D721Med (cell line): ENCODE measurements at regions not wholly inside any gene's neighbourhood (a gene's known extent, or its start where the extent isn't known, plus 50 kb on each side); places are given as distances from the start of the nearest gene placed in this dataset.

ENCODE experiments used
- DNase-seq: peaks from one replicate; pipeline ENCODE4 v3.0.0; 2011; ENCODE audit warnings: low spot score; ENCODE audit not compliant: insufficient read length
- FAIRE-seq: peaks from 2 replicates; lab custom pipeline; 2011; peaks lifted over from hg19 to GRCh38; lab: Jason Lieb, UNC
- CTCF ChIP-seq: IDR thresholded peaks from 2 replicates; pipeline ENCODE4 v1.5.1; 2012; ENCODE audit warnings: mild to moderate bottlenecking, control low read depth; ENCODE audit not compliant: insufficient read depth; ENCODE audit errors: missing control alignments

GRCh38 chr7:8973601-8974000 is 540.2 kb downstream of the NXPH1 start:
- no peak for DNase-seq
- TF ChIP-seq CTCF: no peak
- FAIRE-seq: no peak

GRCh38 chr7:8975681-8976080 is 542.3 kb downstream of the NXPH1 start:
- DNase-seq (no peak), FAIRE-seq (no peak)
- TF ChIP-seq CTCF: no peak

GRCh38 chr7:8982338-8982992 is 549.1 kb downstream of the NXPH1 start:
- no peak for FAIRE-seq
- TF ChIP-seq CTCF: no peak
- no peak for DNase-seq

- DNase-seq (no peak), FAIRE-seq (no peak)
- no peak for TF ChIP-seq CTCF
These were observed 551.8 kb downstream of the NXPH1 start for GRCh38 chr7:8985255-8985654.

GRCh38 chr7:8988267-8988666 is 554.9 kb downstream of the NXPH1 start:
- FAIRE-seq (no peak), DNase-seq (no peak)
- no peak for TF ChIP-seq CTCF

GRCh38 chr7:8991159-8991558 is 557.8 kb downstream of the NXPH1 start:
- no peak for FAIRE-seq
- DNase-seq: no peak
- TF ChIP-seq CTCF: no peak

GRCh38 chr7:8998762-8999161 is 565.4 kb downstream of the NXPH1 start:
- FAIRE-seq: no peak
- no peak for TF ChIP-seq CTCF

More at GRCh38 chr7:8998762-8999161, 565.4 kb downstream of the NXPH1 start:
- DNase-seq: no peak
